Hepatocyte (in vitro differentiated cells): ENCODE measurements at regions not wholly inside any gene's neighbourhood (a gene's known extent, or its start where the extent isn't known, plus 50 kb on each side); places are given as distances from the start of the nearest gene placed in this dataset.

Source experiments
- DNase-seq: peaks from one replicate; pipeline ENCODE4 v3.0.0-alpha.2; 2016; ENCODE audit warnings: low spot score
- H2AFZ ChIP-seq: fragments of 200-600 bp; sonication (generic); 2 replicates; pipeline ENCODE4 v1.6.0; 2016; ENCODE audit warnings: antibody characterized with exemption, mild to moderate bottlenecking
- H3K27ac ChIP-seq: fragments of 200-600 bp; sonication (generic); 2 replicates; pipeline ENCODE4 v1.5.1; 2016; ENCODE audit warnings: mild to moderate bottlenecking
- H3K27me3 ChIP-seq: fragments of 200-600 bp; sonication (generic); 2 replicates; pipeline ENCODE4 v1.6.1; 2016
- H3K36me3 ChIP-seq: fragments of 200-600 bp; sonication (generic); replicated peaks from 2 replicates; pipeline ENCODE4 v1.5.1; 2016; ENCODE audit warnings: low read depth; ENCODE audit not compliant: insufficient read depth
- H3K4me1 ChIP-seq: fragments of 200-600 bp; sonication (generic); 2 replicates; pipeline ENCODE4 v1.5.1; 2016; ENCODE audit warnings: mild to moderate bottlenecking, moderate library complexity; ENCODE audit not compliant: insufficient read depth
- H3K4me2 ChIP-seq: fragments of 200-600 bp; sonication (generic); 2 replicates; pipeline ENCODE4 v1.6.0; 2016
- H3K4me3 ChIP-seq: fragments of 200-600 bp; sonication (generic); 2 replicates; pipeline ENCODE4 v1.5.1; 2016; ENCODE audit warnings: mild to moderate bottlenecking
- H3K79me2 ChIP-seq: fragments of 200-600 bp; sonication (generic); 2 replicates; pipeline ENCODE4 v1.6.0; 2017; ENCODE audit warnings: mild to moderate bottlenecking
- H3K9me2 ChIP-seq: fragments of 200-600 bp; sonication (generic); replicated peaks from 2 replicates; pipeline ENCODE4 v1.6.0; 2017; ENCODE audit warnings: mild to moderate bottlenecking; ENCODE audit not compliant: insufficient read depth
- H3K9me3 ChIP-seq: fragments of 200-600 bp; sonication (generic); 2 replicates; pipeline ENCODE4 v1.5.1; 2016; ENCODE audit warnings: low read depth, mild to moderate bottlenecking
- H4K20me1 ChIP-seq: fragments of 200-600 bp; sonication (generic); 2 replicates; pipeline ENCODE4 v1.6.0; 2016; ENCODE audit warnings: mild to moderate bottlenecking; ENCODE audit not compliant: insufficient read depth, poor library complexity, severe bottlenecking
- CTCF ChIP-seq: fragments of 200-600 bp; sonication (generic); IDR thresholded peaks from 2 replicates; pipeline ENCODE4 v1.5.1; 2016; ENCODE audit warnings: antibody characterized with exemption, mild to moderate bottlenecking; ENCODE audit not compliant: poor library complexity
- EZH2 ChIP-seq: fragments of 200-600 bp; sonication (generic); IDR thresholded peaks from 2 replicates; pipeline ENCODE4 v1.6.1; 2016; ENCODE audit warnings: antibody characterized with exemption, mild to moderate bottlenecking, borderline replicate concordance
- EZH2phosphoT487 ChIP-seq: fragments of 200-600 bp; sonication (generic); IDR thresholded peaks from one replicate; pipeline ENCODE4 v1.6.1; 2018; ENCODE audit warnings: antibody characterized with exemption, mild to moderate bottlenecking, low read depth, moderate library complexity; ENCODE audit not compliant: unreplicated experiment, severe bottlenecking
- WGBS: methylation state at CpG from one replicate; pipeline ENCODE4 v1.1.6; 2016; ENCODE audit warnings: low lambda C conversion rate; ENCODE audit errors: missing lambda C conversion rate; 5-methylcytosine and 5-hydroxymethylcytosine counted together

GRCh38 chr10:36280890-36281499 is 638.9 kb upstream of the FZD8 start:
- Histone ChIP-seq H2AFZ (no peak overlapping the region), H3K4me3 (no peak overlapping the region), H3K27me3 (no peaks in the 10 kb centered on the region), H3K4me2 (no peak overlapping the region), H3K9me2 (no peaks in the 10 kb centered on the region), H3K27ac (no peak overlapping the region), H3K4me1 (peaks cover 7% of the 10 kb centered on the region), H3K36me3 (no peaks in the 10 kb centered on the region), H3K9me3 (peaks cover under 1% of the 10 kb centered on the region), H3K79me2 (no peaks in the 10 kb centered on the region), H4K20me1 (no peaks in the 10 kb centered on the region)
- WGBS = 88% methylated on average over 11 of the region's 11 CpGs
- no peak for DNase-seq
- TF ChIP-seq EZH2phosphoT487 (no peak), EZH2 (no peak), CTCF (no peak)

DNA sequence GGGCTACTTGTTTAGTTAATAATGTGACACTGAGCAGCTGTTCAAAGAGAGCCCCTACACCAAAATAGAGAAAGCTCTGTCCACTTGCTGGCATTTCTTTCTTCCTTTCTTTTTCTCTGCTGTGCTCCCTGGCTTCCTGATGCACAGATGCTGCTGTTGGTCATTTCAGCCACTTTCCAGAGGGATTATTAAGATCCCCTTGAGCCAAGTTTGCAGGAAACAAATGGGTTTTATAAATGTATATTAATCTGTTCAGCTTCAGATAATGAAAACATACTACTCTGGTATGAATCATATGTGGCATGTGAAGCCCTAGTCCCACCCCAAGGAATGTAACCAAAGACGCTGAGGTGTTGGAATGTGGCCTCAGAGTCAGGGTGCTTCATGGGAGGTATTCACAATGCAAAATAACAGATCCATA is 638.2 kb upstream of the FZD8 start:
- Histone ChIP-seq H3K36me3 (no peaks in the 10 kb centered on the region), H4K20me1 (no peaks in the 10 kb centered on the region), H3K9me3 (no peaks in the 10 kb centered on the region), H3K4me2 (no peak overlapping the region), H3K27ac (no peak overlapping the region), H3K27me3 (no peaks in the 10 kb centered on the region), H2AFZ (no peak overlapping the region), H3K9me2 (no peaks in the 10 kb centered on the region), H3K79me2 (no peaks in the 10 kb centered on the region), H3K4me1 (peaks cover 7% of the 10 kb centered on the region), H3K4me3 (no peak overlapping the region)
- DNase-seq = no peak
- TF ChIP-seq EZH2 (no peak), EZH2phosphoT487 (no peak), CTCF (no peak)
- 42% methylated on average over 1 of the region's 1 CpG for WGBS

DNA sequence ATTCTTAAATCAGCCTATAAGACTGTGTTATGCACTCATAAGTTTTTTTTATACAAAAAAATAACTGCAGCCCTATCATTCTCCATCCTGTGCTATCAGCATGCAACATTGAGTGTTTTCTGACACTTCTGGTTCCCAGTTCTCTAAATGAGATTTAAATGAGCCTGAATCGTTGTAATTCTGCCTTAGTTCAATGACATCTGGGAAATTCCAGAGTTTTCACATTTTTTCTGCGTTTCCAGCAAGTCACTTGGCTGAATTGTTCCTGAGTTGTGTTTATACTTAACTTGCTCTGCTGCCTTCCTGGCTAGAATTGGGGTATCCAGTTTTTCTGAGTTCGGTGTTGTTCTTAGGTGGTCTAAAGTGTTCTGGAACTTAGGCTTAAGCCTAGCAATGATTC is 636.1 kb upstream of the FZD8 start:
- H2AFZ ChIP-seq = no peak overlapping the region
- H3K4me3 ChIP-seq = no peak overlapping the region
- H3K4me1 ChIP-seq = peaks cover 7% of the 10 kb centered on the region
- no peaks in the 10 kb centered on the region for H4K20me1 ChIP-seq
- no peak for TF ChIP-seq EZH2
- no peak for TF ChIP-seq EZH2phosphoT487
- no peak for TF ChIP-seq CTCF
- no peaks in the 10 kb centered on the region for H3K9me3 ChIP-seq
- no peaks in the 10 kb centered on the region for H3K27me3 ChIP-seq
- DNase-seq = no peak
- no peaks in the 10 kb centered on the region for H3K9me2 ChIP-seq
- no peaks in the 10 kb centered on the region for H3K36me3 ChIP-seq
- no peak overlapping the region for H3K27ac ChIP-seq
- no peaks in the 10 kb centered on the region for H3K79me2 ChIP-seq
- WGBS = 66% methylated on average over 3 of the region's 3 CpGs
- no peak overlapping the region for H3K4me2 ChIP-seq

- Histone ChIP-seq H3K36me3 (no peaks in the 10 kb centered on the region), H3K9me2 (no peaks in the 10 kb centered on the region), H4K20me1 (no peaks in the 10 kb centered on the region), H3K9me3 (no peaks in the 10 kb centered on the region), H3K27me3 (no peaks in the 10 kb centered on the region), H3K4me1 (peaks cover 7% of the 10 kb centered on the region), H3K4me2 (no peak overlapping the region), H2AFZ (no peak overlapping the region), H3K79me2 (no peaks in the 10 kb centered on the region), H3K27ac (no peak overlapping the region), H3K4me3 (no peak overlapping the region)
- no peak for TF ChIP-seq CTCF
- TF ChIP-seq EZH2phosphoT487 = no peak
- TF ChIP-seq EZH2 = no peak
- no peak for DNase-seq
These were observed 635.4 kb upstream of the FZD8 start for GRCh38 chr10:36277459-36277858.
